Tibial nerve (tissue), 4 donors: ENCODE measurements at regions not wholly inside any gene's neighbourhood (a gene's known extent, or its start where the extent isn't known, plus 50 kb on each side); places are given as distances from the start of the nearest gene placed in this dataset.

Experiments used
- CTCF ChIP-seq, 5 experiments: fragments of 200-600 bp in 3 of 5; fragments of 450-650 bp in 2 of 5; sonication (generic) in 3 of 5; IDR thresholded peaks; one replicate each; pipeline ENCODE4 v1.5.1; 2016 to 2019; ENCODE audit warnings: antibody characterized with exemption in 5 of 5, mild to moderate bottlenecking in 3 of 5, moderate library complexity in 2 of 5
- EP300 ChIP-seq, 2 donors: sonication (generic); formaldehyde crosslinking; IDR thresholded peaks; one replicate each; pipeline ENCODE4 v1.6.1; 2017; ENCODE audit warnings: antibody characterized with exemption in 2 of 2, mild to moderate bottlenecking in 1 of 2
- POLR2A ChIP-seq, 2 donors: fragments of 450-650 bp; IDR thresholded peaks; one replicate each; pipeline ENCODE4 v1.6.1; 2017; ENCODE audit warnings: antibody characterized with exemption in 2 of 2, mild to moderate bottlenecking in 2 of 2, moderate library complexity in 2 of 2

GRCh38 chr7:21028186-21028585, 241.5 kb upstream of the SP8 start:
- TF ChIP-seq CTCF (IDR thresholded peaks at IDR 0.05) (no peak), POLR2A (IDR thresholded peaks at IDR 0.05) (no peak), EP300 (IDR thresholded peaks at IDR 0.05) (no peak)
